H1 (cell line): ENCODE measurements at regions not wholly inside any gene's neighbourhood (a gene's known extent, or its start where the extent isn't known, plus 50 kb on each side); places are given as distances from the start of the nearest gene placed in this dataset.

Experiments used
- CTCF ChIA-PET: fragments of 300-600 bp; sonication (Branson Sonifier 250); formaldehyde crosslinking; loops from one replicate; lab custom pipeline; 2021; ENCODE audit not compliant: partially characterized antibody; lab: Charles Lee
- POLR2A ChIA-PET: fragments of 300-600 bp; sonication (Branson Sonifier 250); formaldehyde crosslinking; loops from one replicate; lab custom pipeline; 2021; ENCODE audit warnings: inconsistent platforms; ENCODE audit not compliant: partially characterized antibody; lab: Charles Lee
- DNase-seq, 2 experiments: peaks; one replicate each; pipeline versions ENCODE4 v3.0.0 to v3.0.0-alpha.2; 2010 to 2022; ENCODE audit warnings: low spot score in 2 of 2, low read depth in 1 of 2, mixed read lengths in 1 of 2
- FAIRE-seq: peaks from 2 replicates; lab custom pipeline; 2011; peaks lifted over from hg19 to GRCh38; lab: Jason Lieb, UNC
- H2AFZ ChIP-seq: 2 replicates; pipeline ENCODE4 v1.8.1; 2012; ENCODE audit warnings: low read length, inconsistent platforms
- H2AK5ac ChIP-seq: 2 replicates; pipeline ENCODE4 v1.6.1; 2013; ENCODE audit warnings: low read depth, low read length
- H2BK120ac ChIP-seq: replicated peaks from 2 replicates; pipeline ENCODE3; 2013; ENCODE audit warnings: low read depth, low read length, inconsistent platforms
- H2BK12ac ChIP-seq: 2 replicates; pipeline ENCODE4 v1.6.1; 2013; ENCODE audit warnings: low read depth, low read length
- H2BK15ac ChIP-seq: 2 replicates; pipeline ENCODE4 v1.6.1; 2013; ENCODE audit warnings: low read length
- H2BK20ac ChIP-seq: 2 replicates; pipeline ENCODE4 v1.6.1; 2013; ENCODE audit warnings: low read length
- H2BK5ac ChIP-seq: 2 replicates; pipeline ENCODE4 v1.6.1; 2013; ENCODE audit warnings: low read depth, low read length
- H3K14ac ChIP-seq: 2 replicates; pipeline ENCODE4 v1.6.1; 2013; ENCODE audit warnings: inconsistent platforms; ENCODE audit not compliant: insufficient read length
- H3K18ac ChIP-seq: 2 replicates; pipeline ENCODE4 v1.6.1; 2013; ENCODE audit warnings: low read length; ENCODE audit errors: extremely low read depth
- H3K23ac ChIP-seq: 2 replicates; pipeline ENCODE4 v1.6.1; 2013; ENCODE audit warnings: inconsistent platforms; ENCODE audit not compliant: insufficient read length
- H3K23me2 ChIP-seq: 2 replicates; pipeline ENCODE4 v1.6.1; 2013; ENCODE audit warnings: low read depth, low read length
- H3K27ac ChIP-seq: 2 replicates; pipeline ENCODE4 v1.6.1; 2011; ENCODE audit warnings: low read depth, low read length, inconsistent platforms
- H3K27me3 ChIP-seq, 4 experiments: replicated peaks in 1 of 4; 1 replicate in 1 of 4; 2 replicates in 3 of 4; pipeline versions ENCODE4 v1.6.1 to v1.8.1; 2011 to 2013; ENCODE audit warnings: low read length in 3 of 4, mild to moderate bottlenecking in 3 of 4, inconsistent platforms in 2 of 4, mixed read lengths in 2 of 4, moderate library complexity in 1 of 4; ENCODE audit not compliant: control insufficient read depth in 3 of 4, insufficient read depth in 3 of 4; ENCODE audit errors: extremely low read depth in 1 of 4
- H3K36me3 ChIP-seq, 4 experiments: 2 replicates each; pipeline versions ENCODE4 v1.6.1 to v1.8.1; 2011 to 2013; ENCODE audit warnings: mild to moderate bottlenecking in 4 of 4, low read length in 3 of 4, moderate library complexity in 2 of 4, control low read depth in 1 of 4, inconsistent platforms in 1 of 4; ENCODE audit not compliant: insufficient read depth in 4 of 4, control insufficient read depth in 2 of 4
- H3K4ac ChIP-seq: replicated peaks from 2 replicates; pipeline ENCODE3; 2013; ENCODE audit warnings: low read length, low read depth, mixed read lengths, inconsistent platforms; ENCODE audit not compliant: insufficient read length
- H3K4me1 ChIP-seq, 4 experiments: replicated peaks in 1 of 4; 1 replicate in 1 of 4; 2 replicates in 3 of 4; pipeline versions ENCODE4 v1.6.1 to v1.8.1; 2011 to 2013; ENCODE audit warnings: low read length in 3 of 4, inconsistent platforms in 2 of 4, mixed read lengths in 1 of 4; ENCODE audit not compliant: insufficient read depth in 4 of 4, control insufficient read depth in 3 of 4
- H3K4me2 ChIP-seq, 2 experiments: 2 replicates each; pipeline versions ENCODE4 v1.6.1 to v1.8.1; 2011 to 2013; ENCODE audit warnings: low read depth in 2 of 2, low read length in 2 of 2, control low read depth in 1 of 2, inconsistent platforms in 1 of 2, mild to moderate bottlenecking in 1 of 2; ENCODE audit not compliant: insufficient read depth in 1 of 2
- H3K4me3 ChIP-seq, 4 experiments: fragments of 200-600, 300-600 bp in 1 of 4; sonication (generic), shearing (Covaris generic), sonication (Bioruptor Twin) in 1 of 4; 2 replicates each; pipeline versions ENCODE4 v1.5.1 to v1.8.1; 2011 to 2016; ENCODE audit warnings: low read length in 4 of 4, low read depth in 3 of 4, control low read depth in 2 of 4, inconsistent platforms in 2 of 4, mild to moderate bottlenecking in 2 of 4, mixed read lengths in 1 of 4, moderate library complexity in 1 of 4; ENCODE audit not compliant: insufficient read depth in 2 of 4; ENCODE audit errors: extremely low read depth in 1 of 4
- H3K56ac ChIP-seq: replicated peaks from 2 replicates; pipeline ENCODE3; 2013; ENCODE audit warnings: low read depth, mild to moderate bottlenecking, mixed read lengths, low read length, inconsistent platforms; ENCODE audit not compliant: insufficient read length
- H3K79me1 ChIP-seq: 2 replicates; pipeline ENCODE4 v1.6.1; 2013; ENCODE audit warnings: low read depth, low read length, control low read depth
- H3K79me2 ChIP-seq, 2 experiments: 2 replicates each; pipeline versions ENCODE4 v1.6.1 to v1.8.1; 2012 to 2013; ENCODE audit warnings: low read length in 2 of 2, mild to moderate bottlenecking in 2 of 2, inconsistent platforms in 1 of 2; ENCODE audit not compliant: insufficient read depth in 2 of 2, control insufficient read depth in 1 of 2
- H3K9ac ChIP-seq, 4 experiments: replicated peaks in 1 of 4; 1 replicate in 1 of 4; 2 replicates in 3 of 4; pipeline versions ENCODE4 v1.6.1 to v1.8.1; 2011 to 2013; ENCODE audit warnings: low read depth in 3 of 4, low read length in 3 of 4, control low read depth in 2 of 4, mild to moderate bottlenecking in 2 of 4, moderate library complexity in 2 of 4, inconsistent platforms in 1 of 4; ENCODE audit errors: extremely low read depth in 1 of 4
- H3K9me3 ChIP-seq, 2 experiments: 2 replicates each; pipeline versions ENCODE4 v1.6.1 to v1.8.1; 2012 to 2013; ENCODE audit warnings: mild to moderate bottlenecking in 2 of 2, moderate library complexity in 2 of 2, control low read depth in 1 of 2, inconsistent platforms in 1 of 2, low read depth in 1 of 2, low read length in 1 of 2, mixed read lengths in 1 of 2; ENCODE audit not compliant: insufficient read depth in 2 of 2
- H4K20me1 ChIP-seq, 2 experiments: replicated peaks in 1 of 2; 2 replicates each; pipeline versions ENCODE3 to v1.8.1; 2011 to 2013; ENCODE audit warnings: inconsistent platforms in 2 of 2, low read length in 2 of 2, mild to moderate bottlenecking in 1 of 2; ENCODE audit not compliant: insufficient read depth in 2 of 2, control insufficient read depth in 1 of 2
- H4K5ac ChIP-seq: 2 replicates; pipeline ENCODE4 v1.6.1; 2013; ENCODE audit warnings: low read length, low read depth, mixed read lengths, inconsistent platforms; ENCODE audit not compliant: insufficient read length
- H4K8ac ChIP-seq: 2 replicates; pipeline ENCODE4 v1.8.0; 2013; ENCODE audit warnings: mild to moderate bottlenecking, moderate library complexity, low read length, inconsistent platforms; ENCODE audit not compliant: insufficient read depth; ENCODE audit errors: extremely low read depth
- H4K91ac ChIP-seq: replicated peaks from 2 replicates; pipeline ENCODE3; 2013; ENCODE audit warnings: low read length, mixed read lengths, inconsistent platforms; ENCODE audit not compliant: insufficient read length
- CBX5 ChIP-seq: fragments of 300-800, 300-1000 bp; sonication (generic); IDR thresholded peaks from 2 replicates; pipeline ENCODE4 v1.7.1; 2016; ENCODE audit warnings: antibody characterized with exemption, low read length, low read depth
- CEBPB ChIP-seq: IDR thresholded peaks from 2 replicates; pipeline ENCODE4 v1.6.1; 2012; ENCODE audit warnings: low read depth, low read length
- CTCF ChIP-seq, 3 experiments: IDR thresholded peaks; 1 replicate in 2 of 3; 2 replicates in 1 of 3; pipeline versions ENCODE4 v1.5.1 to v1.6.1; 2011; ENCODE audit warnings: low read length in 3 of 3, mild to moderate bottlenecking in 3 of 3, inconsistent platforms in 2 of 3, low read depth in 1 of 3, moderate library complexity in 1 of 3; ENCODE audit not compliant: insufficient read depth in 1 of 3; ENCODE audit errors: control extremely low read depth in 1 of 3
- GABPA ChIP-seq: IDR thresholded peaks from 2 replicates; pipeline ENCODE4 v1.6.1; 2011; ENCODE audit warnings: mild to moderate bottlenecking, low read length, moderate library complexity, borderline replicate concordance; ENCODE audit not compliant: insufficient read depth
- GTF2F1 ChIP-seq: IDR thresholded peaks from 2 replicates; pipeline ENCODE4 v1.6.1; 2012; ENCODE audit warnings: low read depth, low read length, improper control_type of control experiment, borderline replicate concordance
- JUND ChIP-seq: IDR thresholded peaks from 2 replicates; pipeline ENCODE4 v1.6.1; 2011; ENCODE audit warnings: mild to moderate bottlenecking, improper control_type of control experiment, low read length
- KDM4A ChIP-seq: IDR thresholded peaks from one replicate; pipeline ENCODE4 v1.7.1; 2012; ENCODE audit warnings: low read depth, mild to moderate bottlenecking, moderate library complexity, low read length, inconsistent platforms; ENCODE audit not compliant: severe bottlenecking
- RAD21 ChIP-seq, 2 experiments: IDR thresholded peaks in 1 of 2; conservative IDR thresholded peaks in 1 of 2; 2 replicates each; pipeline ENCODE4 v1.6.1; 2011; ENCODE audit warnings: low read depth in 2 of 2, low read length in 2 of 2, improper control_type of control experiment in 1 of 2, inconsistent platforms in 1 of 2, mild to moderate bottlenecking in 1 of 2, moderate library complexity in 1 of 2
- SIX5 ChIP-seq: IDR thresholded peaks from 2 replicates; pipeline ENCODE4 v1.6.1; 2011; ENCODE audit warnings: mild to moderate bottlenecking, low read depth, low read length
- SRF ChIP-seq: IDR thresholded peaks from 2 replicates; pipeline ENCODE4 v1.6.1; 2011; ENCODE audit warnings: mild to moderate bottlenecking, low read depth, low read length, moderate library complexity
- WGBS, 2 experiments: shearing (Covaris generic) in 1 of 2; methylation state at CpG; one replicate each; pipeline versions ENCODE4 v1.1.6 to v1.1.7; 2013 to 2015; ENCODE audit warnings: low lambda C conversion rate in 2 of 2, mixed read lengths in 2 of 2, inconsistent platforms in 1 of 2, low coverage in 1 of 2, missing lambda C conversion rate in 1 of 2; ENCODE audit not compliant: insufficient replicate concordance in 2 of 2, insufficient coverage in 1 of 2, insufficient read length in 1 of 2; ENCODE audit errors: extremely low coverage in 1 of 2, missing lambda C conversion rate in 1 of 2; 5-methylcytosine and 5-hydroxymethylcytosine counted together

- Histone ChIP-seq H3K36me3 (no peaks in the 10 kb centered on the region), H3K79me1 (no peaks in the 10 kb centered on the region), H3K4me1 (peaks cover 0 to 3% (median 1%) of the 10 kb centered on the region in 4 experiments; a peak in 2 of 7 replicates), H4K8ac (no peak overlapping the region), H3K23me2 (no peaks in the 10 kb centered on the region; the same call in 1 of the 2 replicates), H3K23ac (no peak overlapping the region), H2BK15ac (no peak overlapping the region), H3K4me3 (no peak overlapping the region), H4K20me1 (no peaks in the 10 kb centered on the region), H3K56ac (no peak overlapping the region), H2BK5ac (no peak overlapping the region), H2BK20ac (no peak overlapping the region), H3K14ac (no peak overlapping the region), H2BK12ac (no peak overlapping the region), H3K4me2 (no peak overlapping the region), H3K9ac (no peak overlapping the region), H3K27ac (no peak overlapping the region), H3K4ac (no peak overlapping the region), H4K5ac (no peak overlapping the region), H2BK120ac (no peak overlapping the region), H3K9me3 (no peaks in the 10 kb centered on the region), H4K91ac (no peak overlapping the region), H2AK5ac (no peak overlapping the region), H3K79me2 (no peaks in the 10 kb centered on the region), H3K27me3 (no peaks in the 10 kb centered on the region), H3K18ac (no peak overlapping the region), H2AFZ (no peak overlapping the region)
- POLR2A ChIA-PET: no interaction called here
- no peak for FAIRE-seq
- WGBS, 2 experiments: 87% methylated on average over 2 of the region's 2 CpGs; no CpG with 5 or more reads in 1 of the 2 experiments
- no peak for TF ChIP-seq RAD21 (IDR thresholded peaks at IDR 0.05 in 1 of 2, conservative IDR thresholded peaks at IDR 0.05 in 1 of 2; ENCODE audit: low read depth in 2 of 2, low read length in 2 of 2)
- TF ChIP-seq SRF: no peak
- no peak for TF ChIP-seq CBX5
- TF ChIP-seq CTCF (IDR thresholded peaks at IDR 0.05; ENCODE audit: control extremely low read depth in 1 of 3, insufficient read depth in 1 of 3, low read depth in 1 of 3, low read length in 3 of 3): no peak
- TF ChIP-seq KDM4A: no peak
- no peak for TF ChIP-seq CEBPB
- no peak for TF ChIP-seq GTF2F1
- TF ChIP-seq GABPA: no peak
- TF ChIP-seq SIX5: no peak
- no peak for TF ChIP-seq JUND
- CTCF ChIA-PET: interaction anchor here (0.7 to 1.0 kb wide), 3 partner anchors 51 to 969 kb away, joined by 3 to 4 read pairs (median 3); no protein-coding TSS in a partner anchor
- DNase-seq: no peak
Observed at GRCh38 chr4:19047279-19047880, 1025.8 kb upstream of the LCORL start.
